H9 (cell line): ENCODE measurements at regions not wholly inside any gene's neighbourhood (a gene's known extent, or its start where the extent isn't known, plus 50 kb on each side); places are given as distances from the start of the nearest gene placed in this dataset.

Source experiments
- DNase-seq: peaks from one replicate; pipeline ENCODE4 v3.0.0-alpha.2; 2017
- H2AFZ ChIP-seq: one replicate; pipeline ENCODE4 v1.6.1; 2013; ENCODE audit warnings: mild to moderate bottlenecking, low read length, control low read depth, moderate library complexity
- H2AK5ac ChIP-seq: 2 replicates; pipeline ENCODE4 v1.6.1; 2013; ENCODE audit warnings: low read length, control low read depth, mixed read lengths; ENCODE audit not compliant: insufficient read length
- H2BK120ac ChIP-seq: one replicate; pipeline ENCODE4 v1.6.1; 2013; ENCODE audit warnings: low read depth, mild to moderate bottlenecking, low read length, control low read depth, inconsistent platforms; ENCODE audit not compliant: poor library complexity, severe bottlenecking
- H2BK12ac ChIP-seq: 2 replicates; pipeline ENCODE4 v1.6.1; 2013; ENCODE audit warnings: low read length, control low read depth, mixed read lengths, low read depth; ENCODE audit not compliant: insufficient read length
- H2BK15ac ChIP-seq: 2 replicates; pipeline ENCODE4 v1.6.1; 2013; ENCODE audit warnings: low read depth, low read length, control low read depth
- H2BK20ac ChIP-seq: one replicate; pipeline ENCODE4 v1.6.1; 2013; ENCODE audit warnings: low read depth, mild to moderate bottlenecking, low read length, control low read depth, inconsistent platforms; ENCODE audit not compliant: poor library complexity, severe bottlenecking
- H2BK5ac ChIP-seq: 2 replicates; pipeline ENCODE4 v1.6.1; 2013; ENCODE audit warnings: low read length, control low read depth, mixed read lengths; ENCODE audit not compliant: insufficient read length
- H3K14ac ChIP-seq: 2 replicates; pipeline ENCODE4 v1.6.1; 2013; ENCODE audit warnings: low read length, control low read depth; ENCODE audit not compliant: insufficient read depth
- H3K18ac ChIP-seq: 2 replicates; pipeline ENCODE4 v1.6.1; 2013; ENCODE audit warnings: low read depth, mild to moderate bottlenecking, mixed read lengths, low read length, control low read depth; ENCODE audit not compliant: insufficient read length
- H3K23ac ChIP-seq: 2 replicates; pipeline ENCODE4 v1.6.1; 2013; ENCODE audit warnings: low read length, control low read depth, mixed read lengths, low read depth; ENCODE audit not compliant: insufficient read length
- H3K23me2 ChIP-seq: 2 replicates; pipeline ENCODE4 v1.6.1; 2013; ENCODE audit warnings: low read depth, mild to moderate bottlenecking, mixed read lengths, low read length, control low read depth; ENCODE audit not compliant: insufficient read length, poor library complexity, severe bottlenecking
- H3K27ac ChIP-seq: 2 replicates; pipeline ENCODE4 v1.5.1; 2013; ENCODE audit warnings: low read length, control low read depth, mixed read lengths, low read depth; ENCODE audit not compliant: insufficient read length
- H3K27me3 ChIP-seq: 2 replicates; pipeline ENCODE4 v1.6.1; 2013; ENCODE audit warnings: low read length, control low read depth, inconsistent platforms; ENCODE audit not compliant: insufficient read depth
- H3K4ac ChIP-seq: 2 replicates; pipeline ENCODE4 v1.6.1; 2013; ENCODE audit warnings: low read depth, mild to moderate bottlenecking, control low read depth, inconsistent platforms, low read length, moderate library complexity
- H3K4me1 ChIP-seq: 2 replicates; pipeline ENCODE4 v1.6.1; 2013; ENCODE audit warnings: low read length, control low read depth, inconsistent platforms; ENCODE audit not compliant: insufficient read depth
- H3K4me2 ChIP-seq: 2 replicates; pipeline ENCODE4 v1.6.1; 2013; ENCODE audit warnings: low read length, control low read depth, mixed read lengths; ENCODE audit not compliant: insufficient read length, insufficient read depth
- H3K56ac ChIP-seq: 2 replicates; pipeline ENCODE4 v1.6.1; 2013; ENCODE audit warnings: low read depth, mild to moderate bottlenecking, mixed read lengths, low read length, control low read depth; ENCODE audit not compliant: insufficient read length
- H3K79me1 ChIP-seq: 2 replicates; pipeline ENCODE4 v1.6.1; 2013; ENCODE audit warnings: low read depth, mild to moderate bottlenecking, moderate library complexity, low read length, control low read depth, inconsistent platforms; ENCODE audit not compliant: insufficient read depth, poor library complexity, severe bottlenecking
- H3K79me2 ChIP-seq: 2 replicates; pipeline ENCODE4 v1.6.1; 2013; ENCODE audit warnings: low read length, control low read depth, inconsistent platforms; ENCODE audit not compliant: insufficient read depth
- H3K9ac ChIP-seq: 2 replicates; pipeline ENCODE4 v1.6.1; 2013; ENCODE audit warnings: low read length, control low read depth, mixed read lengths; ENCODE audit not compliant: insufficient read length; ENCODE audit errors: extremely low read depth
- H3K9me3 ChIP-seq: one replicate; pipeline ENCODE4 v1.6.1; 2013; ENCODE audit warnings: low read depth, low read length, inconsistent platforms; ENCODE audit not compliant: control insufficient read depth
- H3T11ph ChIP-seq: one replicate; pipeline ENCODE4 v1.6.1; 2013; ENCODE audit warnings: mild to moderate bottlenecking, low read length, control low read depth, inconsistent platforms
- H4K20me1 ChIP-seq: one replicate; pipeline ENCODE4 v1.6.1; 2013; ENCODE audit not compliant: control insufficient read depth, insufficient read length, insufficient read depth
- H4K5ac ChIP-seq: 2 replicates; pipeline ENCODE4 v1.6.1; 2013; ENCODE audit warnings: low read depth, mild to moderate bottlenecking, mixed read lengths, low read length, control low read depth; ENCODE audit not compliant: insufficient read length
- H4K8ac ChIP-seq: replicated peaks from 2 replicates; pipeline ENCODE4 v1.6.1; 2013; ENCODE audit warnings: low read length, control low read depth, mixed read lengths, low read depth; ENCODE audit not compliant: insufficient read length
- H4K91ac ChIP-seq: 2 replicates; pipeline ENCODE4 v1.6.1; 2013; ENCODE audit warnings: low read depth, mild to moderate bottlenecking, moderate library complexity, mixed read lengths, low read length, control low read depth; ENCODE audit not compliant: insufficient read length
- H3K27ac Mint-ChIP-seq, 3 experiments: 2 replicates in 2 of 3; 3 replicates in 1 of 3; pipeline ENCODE4 v1.8.0; 2020 to 2021; ENCODE audit warnings: mixed read lengths in 3 of 3, mild to moderate bottlenecking in 1 of 3, moderate library complexity in 1 of 3
- H3K27me3 Mint-ChIP-seq: 2 replicates; pipeline ENCODE4 v1.8.0; 2021; ENCODE audit warnings: low read depth, mild to moderate bottlenecking, moderate library complexity, mixed read lengths
- H3K36me3 Mint-ChIP-seq, 3 experiments: 2 replicates in 2 of 3; 3 replicates in 1 of 3; pipeline ENCODE4 v1.8.0; 2020 to 2021; ENCODE audit warnings: low read depth in 3 of 3, mixed read lengths in 3 of 3; ENCODE audit not compliant: insufficient read depth in 1 of 3
- H3K4me1 Mint-ChIP-seq, 2 experiments: 2 replicates each; pipeline ENCODE4 v1.8.0; 2020; ENCODE audit warnings: mixed read lengths in 2 of 2
- H3K4me3 Mint-ChIP-seq, 2 experiments: 2 replicates in 1 of 2; 3 replicates in 1 of 2; pipeline ENCODE4 v1.8.0; 2020 to 2021; ENCODE audit warnings: mild to moderate bottlenecking in 2 of 2, mixed read lengths in 2 of 2, moderate library complexity in 1 of 2
- H3K9me3 Mint-ChIP-seq, 2 experiments: 2 replicates in 1 of 2; 3 replicates in 1 of 2; pipeline ENCODE4 v1.8.0; 2020; ENCODE audit warnings: mild to moderate bottlenecking in 2 of 2, mixed read lengths in 2 of 2, moderate library complexity in 1 of 2
- WGBS: extraction: QIAGEN DNeasy Blood & Tissue Kit; methylation state at CpG from one replicate; pipeline ENCODE4 v1.1.7; 2013; ENCODE audit warnings: missing lambda C conversion rate, low lambda C conversion rate, mixed read lengths; ENCODE audit not compliant: insufficient read length; ENCODE audit errors: extremely low coverage; 5-methylcytosine and 5-hydroxymethylcytosine counted together
- TF ChIP-seq, protein P1 (sequence below): fragments of 200-600 bp; sonication (generic); conservative IDR thresholded peaks from 3 replicates; pipeline ENCODE4 v1.8.0; 2021; ENCODE audit warnings: antibody characterized with exemption, mild to moderate bottlenecking

DNA sequence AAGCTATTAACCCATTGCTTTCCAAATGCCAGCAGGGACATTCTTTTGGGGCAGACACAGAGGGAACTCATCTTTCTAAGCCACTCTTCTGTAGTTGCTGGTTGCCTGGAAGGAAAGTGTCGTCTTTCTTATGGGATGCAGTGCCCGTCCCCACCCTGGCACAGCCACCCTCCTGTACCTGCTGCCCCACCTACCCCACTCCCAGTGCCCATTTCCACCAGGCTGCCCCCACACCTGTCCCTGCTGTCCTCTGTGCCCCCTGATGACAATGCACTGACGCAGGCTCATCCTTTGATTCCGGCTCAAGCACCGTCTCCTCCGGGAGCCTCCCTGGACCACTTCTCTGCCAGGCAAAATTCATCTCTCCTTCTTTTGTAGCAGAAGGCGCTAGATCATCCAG, 190.4 kb upstream of the CDH5 start:
- H4K91ac ChIP-seq: no peak overlapping the region
- Mint-ChIP-seq H3K27ac (no peak overlapping the region), H3K4me1 (peaks cover 0 to 19% of the 10 kb centered on the region in 2 experiments; a peak in 3 of 4 replicates), H3K27me3 (peaks cover 1% of the 10 kb centered on the region), H3K36me3 (peaks cover 0 to 4% (median 3%) of the 10 kb centered on the region in 3 experiments; a peak in 4 of 7 replicates), H3K4me3 (no peak overlapping the region), H3K9me3 (peaks cover 8 to 12% of the 10 kb centered on the region in 2 experiments)
- no peak overlapping the region for H3K27ac ChIP-seq
- no peak overlapping the region for H3K4ac ChIP-seq
- H3K23me2 ChIP-seq: no peaks in the 10 kb centered on the region
- H3K27me3 ChIP-seq: no peaks in the 10 kb centered on the region
- no peaks in the 10 kb centered on the region for H3K79me2 ChIP-seq
- H4K8ac ChIP-seq: no peak overlapping the region
- no peak overlapping the region for H2AFZ ChIP-seq
- DNase-seq: no peak
- no peak overlapping the region for H2BK120ac ChIP-seq
- TF ChIP-seq, protein P1, sequence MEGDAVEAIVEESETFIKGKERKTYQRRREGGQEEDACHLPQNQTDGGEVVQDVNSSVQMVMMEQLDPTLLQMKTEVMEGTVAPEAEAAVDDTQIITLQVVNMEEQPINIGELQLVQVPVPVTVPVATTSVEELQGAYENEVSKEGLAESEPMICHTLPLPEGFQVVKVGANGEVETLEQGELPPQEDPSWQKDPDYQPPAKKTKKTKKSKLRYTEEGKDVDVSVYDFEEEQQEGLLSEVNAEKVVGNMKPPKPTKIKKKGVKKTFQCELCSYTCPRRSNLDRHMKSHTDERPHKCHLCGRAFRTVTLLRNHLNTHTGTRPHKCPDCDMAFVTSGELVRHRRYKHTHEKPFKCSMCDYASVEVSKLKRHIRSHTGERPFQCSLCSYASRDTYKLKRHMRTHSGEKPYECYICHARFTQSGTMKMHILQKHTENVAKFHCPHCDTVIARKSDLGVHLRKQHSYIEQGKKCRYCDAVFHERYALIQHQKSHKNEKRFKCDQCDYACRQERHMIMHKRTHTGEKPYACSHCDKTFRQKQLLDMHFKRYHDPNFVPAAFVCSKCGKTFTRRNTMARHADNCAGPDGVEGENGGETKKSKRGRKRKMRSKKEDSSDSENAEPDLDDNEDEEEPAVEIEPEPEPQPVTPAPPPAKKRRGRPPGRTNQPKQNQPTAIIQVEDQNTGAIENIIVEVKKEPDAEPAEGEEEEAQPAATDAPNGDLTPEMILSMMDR: no peak
- H3T11ph ChIP-seq: no peak overlapping the region
- H3K4me1 ChIP-seq: no peaks in the 10 kb centered on the region
- H2BK20ac ChIP-seq: no peak overlapping the region
- no peak overlapping the region for H2BK5ac ChIP-seq
- H2AK5ac ChIP-seq: no peak overlapping the region
- WGBS: no CpG with 5 or more reads among the region's 7 CpGs
- no peak overlapping the region for H4K5ac ChIP-seq
- H3K4me2 ChIP-seq: no peak overlapping the region
- no peak overlapping the region for H2BK15ac ChIP-seq
- no peak overlapping the region for H3K14ac ChIP-seq
- no peak overlapping the region for H3K9ac ChIP-seq
- H3K9me3 ChIP-seq: peaks cover 10% of the 10 kb centered on the region
- H3K18ac ChIP-seq: no peak overlapping the region
- no peak overlapping the region for H2BK12ac ChIP-seq
- no peaks in the 10 kb centered on the region for H4K20me1 ChIP-seq
- H3K23ac ChIP-seq: no peak overlapping the region
- H3K56ac ChIP-seq: no peak overlapping the region
- no peaks in the 10 kb centered on the region for H3K79me1 ChIP-seq
